ENCODE measurements at regions not wholly inside any gene's neighbourhood (a gene's known extent, or its start where the extent isn't known, plus 50 kb on each side); places are given as distances from the start of the nearest gene placed in this dataset.

DNA sequence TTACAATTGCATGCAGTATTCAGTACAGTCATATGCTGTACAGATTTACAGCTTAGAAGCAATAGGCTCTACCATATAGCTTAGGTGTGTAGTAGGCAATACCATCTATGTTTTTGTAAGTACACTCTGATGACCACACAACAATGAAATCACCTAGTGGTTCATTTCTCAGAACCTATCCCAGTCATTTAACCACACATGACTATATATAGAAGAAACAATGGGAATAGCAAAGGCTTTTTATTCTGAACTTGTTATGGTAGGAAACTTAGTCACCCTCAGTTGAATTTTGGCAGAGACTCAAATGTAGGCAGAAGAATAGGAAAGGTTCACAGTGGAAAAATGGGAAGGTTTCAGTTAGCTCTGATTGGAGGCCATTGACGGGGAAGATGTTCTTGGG lies 1075.1 kb upstream of the MIR17HG start:
- TF ChIP-seq, protein P1, sequence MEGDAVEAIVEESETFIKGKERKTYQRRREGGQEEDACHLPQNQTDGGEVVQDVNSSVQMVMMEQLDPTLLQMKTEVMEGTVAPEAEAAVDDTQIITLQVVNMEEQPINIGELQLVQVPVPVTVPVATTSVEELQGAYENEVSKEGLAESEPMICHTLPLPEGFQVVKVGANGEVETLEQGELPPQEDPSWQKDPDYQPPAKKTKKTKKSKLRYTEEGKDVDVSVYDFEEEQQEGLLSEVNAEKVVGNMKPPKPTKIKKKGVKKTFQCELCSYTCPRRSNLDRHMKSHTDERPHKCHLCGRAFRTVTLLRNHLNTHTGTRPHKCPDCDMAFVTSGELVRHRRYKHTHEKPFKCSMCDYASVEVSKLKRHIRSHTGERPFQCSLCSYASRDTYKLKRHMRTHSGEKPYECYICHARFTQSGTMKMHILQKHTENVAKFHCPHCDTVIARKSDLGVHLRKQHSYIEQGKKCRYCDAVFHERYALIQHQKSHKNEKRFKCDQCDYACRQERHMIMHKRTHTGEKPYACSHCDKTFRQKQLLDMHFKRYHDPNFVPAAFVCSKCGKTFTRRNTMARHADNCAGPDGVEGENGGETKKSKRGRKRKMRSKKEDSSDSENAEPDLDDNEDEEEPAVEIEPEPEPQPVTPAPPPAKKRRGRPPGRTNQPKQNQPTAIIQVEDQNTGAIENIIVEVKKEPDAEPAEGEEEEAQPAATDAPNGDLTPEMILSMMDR (IDR thresholded peaks at IDR 0.05; ENCODE audit: low read depth, low read length), result no peak
- no peak for TF ChIP-seq EZH2phosphoT487 (IDR thresholded peaks at IDR 0.05; ENCODE audit: low read depth)

Data from OCI-LY3 (cell line).